Liver (tissue), 8 donors: ENCODE measurements at regions not wholly inside any gene's neighbourhood (a gene's known extent, or its start where the extent isn't known, plus 50 kb on each side); places are given as distances from the start of the nearest gene placed in this dataset.

Experiments used
- DNase-seq: peaks from one replicate; pipeline ENCODE4 v3.0.0-alpha.2; 2017; ENCODE audit warnings: low spot score
- H3K27ac ChIP-seq, 2 donors: one replicate each; pipeline ENCODE4 v1.7.0; 2013; ENCODE audit warnings: inconsistent platforms in 2 of 2, low read length in 2 of 2, control low read depth in 1 of 2, low read depth in 1 of 2, mild to moderate bottlenecking in 1 of 2
- H3K27me3 ChIP-seq, 4 donors: one replicate each; pipeline versions ENCODE4 v1.6.1 to v1.7.0; 2013; ENCODE audit warnings: low read length in 3 of 4, inconsistent platforms in 1 of 4, mild to moderate bottlenecking in 1 of 4, moderate library complexity in 1 of 4; ENCODE audit not compliant: control insufficient read depth in 4 of 4, insufficient read depth in 4 of 4
- H3K36me3 ChIP-seq, 4 donors: one replicate each; pipeline versions ENCODE4 v1.6.1 to v1.7.0; 2013; ENCODE audit warnings: low read length in 3 of 4, mild to moderate bottlenecking in 3 of 4, low read depth in 1 of 4, moderate library complexity in 1 of 4; ENCODE audit not compliant: control insufficient read depth in 4 of 4, insufficient read depth in 3 of 4
- H3K4me1 ChIP-seq, 4 donors: one replicate each; pipeline versions ENCODE4 v1.6.1 to v1.7.0; 2013; ENCODE audit warnings: low read length in 3 of 4, mild to moderate bottlenecking in 3 of 4, moderate library complexity in 1 of 4; ENCODE audit not compliant: control insufficient read depth in 4 of 4, insufficient read depth in 4 of 4
- H3K4me3 ChIP-seq, 3 donors: one replicate each; pipeline versions ENCODE4 v1.6.1 to v1.7.0; 2013; ENCODE audit warnings: low read length in 3 of 3, control low read depth in 1 of 3, low read depth in 1 of 3, mild to moderate bottlenecking in 1 of 3
- H3K9ac ChIP-seq, 2 donors: one replicate each; pipeline ENCODE4 v1.7.0; 2013; ENCODE audit warnings: low read length in 2 of 2, mild to moderate bottlenecking in 2 of 2, moderate library complexity in 2 of 2, control low read depth in 1 of 2, low read depth in 1 of 2
- H3K9me3 ChIP-seq, 4 donors: one replicate each; pipeline versions ENCODE4 v1.6.1 to v1.7.0; 2013; ENCODE audit warnings: low read length in 3 of 4; ENCODE audit not compliant: control insufficient read depth in 4 of 4
- ATF3 ChIP-seq: IDR thresholded peaks from 2 replicates; pipeline ENCODE4 v1.6.1; 2016; ENCODE audit warnings: antibody characterized with exemption
- CTCF ChIP-seq: fragments of 150-350 bp; IDR thresholded peaks from 2 replicates; pipeline ENCODE4 v1.5.1; 2017; ENCODE audit warnings: improper control_type of control experiment, low read depth, low read length; ENCODE audit not compliant: missing input control
- EGR1 ChIP-seq, 2 donors: IDR thresholded peaks; 2 replicates each; pipeline ENCODE4 v1.6.1; 2016 to 2018; ENCODE audit warnings: antibody characterized with exemption in 2 of 2, low read depth in 2 of 2
- FOXA1 ChIP-seq: IDR thresholded peaks from 2 replicates; pipeline ENCODE4 v1.6.1; 2016; ENCODE audit warnings: antibody characterized with exemption
- FOXA2 ChIP-seq: IDR thresholded peaks from 2 replicates; pipeline ENCODE4 v1.6.1; 2016; ENCODE audit warnings: antibody characterized with exemption
- GABPA ChIP-seq, 2 donors: IDR thresholded peaks in 1 of 2; conservative IDR thresholded peaks in 1 of 2; 2 replicates each; pipeline ENCODE4 v1.6.1; 2016; ENCODE audit warnings: antibody characterized with exemption in 2 of 2, mild to moderate bottlenecking in 1 of 2, moderate library complexity in 1 of 2
- HNF4A ChIP-seq, 2 donors: conservative IDR thresholded peaks; 2 replicates each; pipeline ENCODE4 v1.6.1; 2016; ENCODE audit warnings: antibody characterized with exemption in 2 of 2, mild to moderate bottlenecking in 2 of 2
- HNF4G ChIP-seq: IDR thresholded peaks from 2 replicates; pipeline ENCODE4 v1.6.1; 2016; ENCODE audit warnings: antibody characterized with exemption
- JUND ChIP-seq, 2 donors: IDR thresholded peaks; 2 replicates each; pipeline ENCODE4 v1.6.1; 2016; ENCODE audit warnings: antibody characterized with exemption in 2 of 2
- MAX ChIP-seq: IDR thresholded peaks from 2 replicates; pipeline ENCODE4 v1.6.1; 2016; ENCODE audit warnings: antibody characterized with exemption
- NR2F2 ChIP-seq: IDR thresholded peaks from 2 replicates; pipeline ENCODE4 v1.6.1; 2016; ENCODE audit warnings: antibody characterized with exemption
- RAD21 ChIP-seq, 2 donors: IDR thresholded peaks; 2 replicates each; pipeline ENCODE4 v1.6.1; 2016; ENCODE audit warnings: antibody characterized with exemption in 2 of 2, mild to moderate bottlenecking in 2 of 2
- REST ChIP-seq: IDR thresholded peaks from 2 replicates; pipeline ENCODE4 v1.6.1; 2016; ENCODE audit warnings: antibody characterized with exemption, mild to moderate bottlenecking
- RXRA ChIP-seq, 2 donors: IDR thresholded peaks; 2 replicates each; pipeline ENCODE4 v1.6.1; 2017 to 2018; ENCODE audit warnings: antibody characterized with exemption in 2 of 2, mild to moderate bottlenecking in 1 of 2
- SP1 ChIP-seq: IDR thresholded peaks from 2 replicates; pipeline ENCODE4 v1.6.1; 2018; ENCODE audit warnings: antibody characterized with exemption, mild to moderate bottlenecking
- TAF1 ChIP-seq: conservative IDR thresholded peaks from 2 replicates; pipeline ENCODE4 v1.6.1; 2016; ENCODE audit warnings: antibody characterized with exemption, mild to moderate bottlenecking
- YY1 ChIP-seq: IDR thresholded peaks from 2 replicates; pipeline ENCODE4 v1.6.1; 2016; ENCODE audit warnings: antibody characterized with exemption, mild to moderate bottlenecking
- ZBTB33 ChIP-seq: IDR thresholded peaks from 2 replicates; pipeline ENCODE4 v1.6.1; 2016; ENCODE audit warnings: antibody characterized with exemption
- WGBS: extraction: QIAGEN DNeasy Blood & Tissue Kit; methylation state at CpG from one replicate; pipeline ENCODE4 v1.1.7; 2013; 5-methylcytosine and 5-hydroxymethylcytosine counted together
- donor health status: healthy.
- donor health status: healthy.
- donor health status: healthy.
- donor health status: healthy.
- donor health status: healthy.

GRCh38 chr4:187004628-187005027 lies 281.0 kb upstream of the FAT1 start:
- Histone ChIP-seq H3K27me3 (no peaks in the 10 kb centered on the region), H3K4me1 (no peaks in the 10 kb centered on the region), H3K9me3 (no peaks in the 10 kb centered on the region), H3K36me3 (no peaks in the 10 kb centered on the region), H3K27ac (no peak overlapping the region), H3K9ac (no peak overlapping the region), H3K4me3 (no peak overlapping the region)
- TF ChIP-seq EGR1 (IDR thresholded peaks at IDR 0.05; ENCODE audit: low read depth in 2 of 2) = no peak
- no peak for TF ChIP-seq RXRA (IDR thresholded peaks at IDR 0.05)
- no peak for TF ChIP-seq GABPA (IDR thresholded peaks at IDR 0.05 in 1 of 2, conservative IDR thresholded peaks at IDR 0.05 in 1 of 2)
- TF ChIP-seq REST = no peak
- no peak for TF ChIP-seq SP1
- no peak for TF ChIP-seq HNF4G
- TF ChIP-seq FOXA1 = no peak
- no peak for TF ChIP-seq CTCF
- TF ChIP-seq NR2F2 = no peak
- TF ChIP-seq ATF3 = no peak
- no peak for TF ChIP-seq HNF4A (conservative IDR thresholded peaks at IDR 0.05)
- TF ChIP-seq MAX = no peak
- no peak for TF ChIP-seq TAF1
- TF ChIP-seq JUND (IDR thresholded peaks at IDR 0.05) = no peak
- TF ChIP-seq YY1 = no peak
- no peak for TF ChIP-seq RAD21 (IDR thresholded peaks at IDR 0.05)
- no peak for TF ChIP-seq FOXA2
- no peak for TF ChIP-seq ZBTB33
- no peak for DNase-seq
- 82% methylated on average over 2 of the region's 2 CpGs for WGBS

- 43% methylated on average over 3 of the region's 3 CpGs for WGBS
- no peak for DNase-seq
- TF ChIP-seq EGR1 (IDR thresholded peaks at IDR 0.05; ENCODE audit: low read depth in 2 of 2) (no peak), CTCF (no peak), FOXA2 (no peak), JUND (IDR thresholded peaks at IDR 0.05) (no peak), ATF3 (no peak), SP1 (no peak), MAX (no peak), ZBTB33 (no peak), NR2F2 (no peak), HNF4A (conservative IDR thresholded peaks at IDR 0.05) (no peak), HNF4G (no peak), RAD21 (IDR thresholded peaks at IDR 0.05) (no peak), RXRA (IDR thresholded peaks at IDR 0.05) (no peak)
Measured at GRCh38 chr4:187006189-187006618, 282.5 kb upstream of the FAT1 start.

More at GRCh38 chr4:187006189-187006618, 282.5 kb upstream of the FAT1 start:
- Histone ChIP-seq H3K36me3 (no peaks in the 10 kb centered on the region), H3K4me3 (no peak overlapping the region), H3K27me3 (no peaks in the 10 kb centered on the region), H3K4me1 (no peaks in the 10 kb centered on the region), H3K27ac (no peak overlapping the region), H3K9me3 (no peaks in the 10 kb centered on the region), H3K9ac (no peak overlapping the region)
